Panc1 (cell line): ENCODE measurements at regions not wholly inside any gene's neighbourhood (a gene's known extent, or its start where the extent isn't known, plus 50 kb on each side); places are given as distances from the start of the nearest gene placed in this dataset.

Source experiments
- ATAC-seq: fragments of 200-7000 bp; cut with Tn5 transposase; 2 replicates; pipeline ENCODE4 v1.9.1; 2020; ENCODE audit warnings: mild to moderate bottlenecking, moderate library complexity
- BruUV-seq: library from RNA; stranded (reverse); fragments of 400-500 nt; replicated peaks from 2 replicates; lab custom pipeline; 2021; lab: Mats Ljungman, UMichigan
- CTCF ChIA-PET: fragments of 300-600 bp; sonication (Branson Sonifier 250); formaldehyde crosslinking; loops from one replicate; lab custom pipeline; 2022; ENCODE audit warnings: antibody characterized with exemption; lab: Charles Lee
- POLR2A ChIA-PET: fragments of 300-600 bp; sonication (Branson Sonifier 250); formaldehyde crosslinking; loops from one replicate; lab custom pipeline; 2022; ENCODE audit warnings: antibody characterized with exemption; lab: Charles Lee
- DNase-seq: peaks from one replicate; pipeline ENCODE4 v3.0.0-alpha.2; 2010; ENCODE audit warnings: low read depth, low spot score
- H3K27ac ChIP-seq: 2 replicates; pipeline ENCODE4 v1.5.1; 2011; ENCODE audit warnings: mild to moderate bottlenecking, low read length, inconsistent platforms
- H3K27me3 ChIP-seq: fragments of 200-500 bp; sonication (Bioruptor generic); 2 replicates; pipeline ENCODE4 v1.6.0; 2014; ENCODE audit warnings: low read length, inconsistent platforms; ENCODE audit not compliant: control insufficient read depth, insufficient read depth
- H3K36me3 ChIP-seq: fragments of 200-500 bp; sonication (Bioruptor generic); 2 replicates; pipeline ENCODE4 v1.5.1; 2014; ENCODE audit warnings: inconsistent platforms, mild to moderate bottlenecking, low read length, moderate library complexity; ENCODE audit not compliant: control insufficient read depth, insufficient read depth
- H3K4me1 ChIP-seq: 2 replicates; pipeline ENCODE4 v1.5.1; 2011; ENCODE audit warnings: inconsistent platforms, mild to moderate bottlenecking, low read length, moderate library complexity; ENCODE audit not compliant: control insufficient read depth, insufficient read depth
- H3K4me3 ChIP-seq, 2 experiments: 2 replicates each; pipeline ENCODE4 v1.5.1; 2011 to 2012; ENCODE audit warnings: low read depth in 2 of 2, low read length in 2 of 2, mild to moderate bottlenecking in 2 of 2, inconsistent platforms in 1 of 2, moderate library complexity in 1 of 2
- H3K9me3 ChIP-seq: fragments of 200-500 bp; sonication (Bioruptor generic); 2 replicates; pipeline ENCODE4 v1.5.1; 2014; ENCODE audit warnings: low read depth, mild to moderate bottlenecking, inconsistent platforms, low read length, moderate library complexity; ENCODE audit not compliant: control insufficient read depth, insufficient read depth
- POLR2AphosphoS5 ChIP-seq: IDR thresholded peaks from 2 replicates; pipeline ENCODE4 v1.6.1; 2012; ENCODE audit warnings: mild to moderate bottlenecking, low read depth, low read length, moderate library complexity
- SIN3A ChIP-seq: IDR thresholded peaks from 2 replicates; pipeline ENCODE4 v1.6.1; 2012; ENCODE audit warnings: low read depth, mild to moderate bottlenecking, low read length, moderate library complexity, borderline replicate concordance; ENCODE audit not compliant: insufficient read depth
- TCF7L2 ChIP-seq: IDR thresholded peaks from 2 replicates; pipeline ENCODE4 v1.6.1; 2011; ENCODE audit warnings: mild to moderate bottlenecking, low read depth, low read length, inconsistent platforms
- in situ Hi-C: cut with HindIII; loops from 2 replicates; pipeline ENCODE4 v1.10.0; 2016; ENCODE audit warnings: low sequenced_read_pairs, low pct_unique_long_range_greater_than_20kb
- intact Hi-C: fragments of 100-400 bp; cut with micrococcal nuclease; formaldehyde crosslinking; loops from one replicate; pipeline ENCODE4 v1.10.0; 2022; ENCODE audit not compliant: unreplicated experiment
- TF ChIP-seq, protein P1 (sequence below): fragments of 450-650 bp; IDR thresholded peaks from 2 replicates; pipeline ENCODE4 v1.5.1; 2017; ENCODE audit warnings: mild to moderate bottlenecking
- TF ChIP-seq, protein P2 (sequence below), 2 experiments: IDR thresholded peaks; 2 replicates each; pipeline ENCODE4 v1.6.1; 2011 to 2012; ENCODE audit warnings: low read depth in 2 of 2, control low read depth in 1 of 2, low read length in 1 of 2, mild to moderate bottlenecking in 1 of 2, moderate library complexity in 1 of 2; ENCODE audit not compliant: insufficient read depth in 1 of 2

DNA sequence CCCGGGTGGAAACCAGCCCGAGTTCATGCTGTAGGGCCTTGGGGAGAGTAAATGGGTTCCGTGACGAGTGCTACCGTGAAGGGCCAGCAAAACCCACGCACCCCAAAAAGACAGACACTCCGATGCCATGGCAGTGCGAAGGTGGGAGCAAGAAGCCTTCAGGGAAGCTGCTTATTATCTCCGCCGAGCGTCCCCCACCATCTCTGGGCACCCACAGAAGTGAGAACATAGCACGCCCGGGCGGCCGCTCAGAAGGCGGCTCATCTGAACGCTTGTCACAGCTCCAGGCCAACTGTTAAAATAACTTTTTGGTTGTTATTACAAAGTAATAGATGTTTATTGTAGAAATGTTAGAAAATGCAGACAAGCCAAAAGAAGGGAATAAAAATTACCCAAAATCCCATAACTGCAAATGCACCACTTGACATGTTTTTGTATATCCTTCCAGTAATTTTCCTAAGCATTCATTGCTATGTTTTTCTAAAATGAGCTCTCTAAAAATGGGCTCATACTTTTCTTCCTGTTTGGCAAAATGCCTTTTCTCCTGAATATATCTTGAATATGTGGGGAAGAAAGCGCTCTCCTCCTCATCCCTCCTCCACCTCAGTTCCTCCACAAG lies 234.9 kb downstream of the NPHP4 start:
- Histone ChIP-seq H3K4me3 (no peak overlapping the region), H3K9me3 (0 out of 2 replicates have a peak, but pooled peaks cover 3% of the 10 kb centered on the region), H3K36me3 (no peaks in the 10 kb centered on the region), H3K27ac (no peak overlapping the region), H3K27me3 (peaks cover 2% of the 10 kb centered on the region; the same call in 1 of the 2 replicates), H3K4me1 (no peaks in the 10 kb centered on the region)
- in situ Hi-C loops (no loop called here), intact Hi-C loops (no loop called here)
- no peak for TF ChIP-seq TCF7L2
- TF ChIP-seq SIN3A = no peak
- TF ChIP-seq, protein P1, sequence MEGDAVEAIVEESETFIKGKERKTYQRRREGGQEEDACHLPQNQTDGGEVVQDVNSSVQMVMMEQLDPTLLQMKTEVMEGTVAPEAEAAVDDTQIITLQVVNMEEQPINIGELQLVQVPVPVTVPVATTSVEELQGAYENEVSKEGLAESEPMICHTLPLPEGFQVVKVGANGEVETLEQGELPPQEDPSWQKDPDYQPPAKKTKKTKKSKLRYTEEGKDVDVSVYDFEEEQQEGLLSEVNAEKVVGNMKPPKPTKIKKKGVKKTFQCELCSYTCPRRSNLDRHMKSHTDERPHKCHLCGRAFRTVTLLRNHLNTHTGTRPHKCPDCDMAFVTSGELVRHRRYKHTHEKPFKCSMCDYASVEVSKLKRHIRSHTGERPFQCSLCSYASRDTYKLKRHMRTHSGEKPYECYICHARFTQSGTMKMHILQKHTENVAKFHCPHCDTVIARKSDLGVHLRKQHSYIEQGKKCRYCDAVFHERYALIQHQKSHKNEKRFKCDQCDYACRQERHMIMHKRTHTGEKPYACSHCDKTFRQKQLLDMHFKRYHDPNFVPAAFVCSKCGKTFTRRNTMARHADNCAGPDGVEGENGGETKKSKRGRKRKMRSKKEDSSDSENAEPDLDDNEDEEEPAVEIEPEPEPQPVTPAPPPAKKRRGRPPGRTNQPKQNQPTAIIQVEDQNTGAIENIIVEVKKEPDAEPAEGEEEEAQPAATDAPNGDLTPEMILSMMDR = no peak
- TF ChIP-seq, protein P2, sequence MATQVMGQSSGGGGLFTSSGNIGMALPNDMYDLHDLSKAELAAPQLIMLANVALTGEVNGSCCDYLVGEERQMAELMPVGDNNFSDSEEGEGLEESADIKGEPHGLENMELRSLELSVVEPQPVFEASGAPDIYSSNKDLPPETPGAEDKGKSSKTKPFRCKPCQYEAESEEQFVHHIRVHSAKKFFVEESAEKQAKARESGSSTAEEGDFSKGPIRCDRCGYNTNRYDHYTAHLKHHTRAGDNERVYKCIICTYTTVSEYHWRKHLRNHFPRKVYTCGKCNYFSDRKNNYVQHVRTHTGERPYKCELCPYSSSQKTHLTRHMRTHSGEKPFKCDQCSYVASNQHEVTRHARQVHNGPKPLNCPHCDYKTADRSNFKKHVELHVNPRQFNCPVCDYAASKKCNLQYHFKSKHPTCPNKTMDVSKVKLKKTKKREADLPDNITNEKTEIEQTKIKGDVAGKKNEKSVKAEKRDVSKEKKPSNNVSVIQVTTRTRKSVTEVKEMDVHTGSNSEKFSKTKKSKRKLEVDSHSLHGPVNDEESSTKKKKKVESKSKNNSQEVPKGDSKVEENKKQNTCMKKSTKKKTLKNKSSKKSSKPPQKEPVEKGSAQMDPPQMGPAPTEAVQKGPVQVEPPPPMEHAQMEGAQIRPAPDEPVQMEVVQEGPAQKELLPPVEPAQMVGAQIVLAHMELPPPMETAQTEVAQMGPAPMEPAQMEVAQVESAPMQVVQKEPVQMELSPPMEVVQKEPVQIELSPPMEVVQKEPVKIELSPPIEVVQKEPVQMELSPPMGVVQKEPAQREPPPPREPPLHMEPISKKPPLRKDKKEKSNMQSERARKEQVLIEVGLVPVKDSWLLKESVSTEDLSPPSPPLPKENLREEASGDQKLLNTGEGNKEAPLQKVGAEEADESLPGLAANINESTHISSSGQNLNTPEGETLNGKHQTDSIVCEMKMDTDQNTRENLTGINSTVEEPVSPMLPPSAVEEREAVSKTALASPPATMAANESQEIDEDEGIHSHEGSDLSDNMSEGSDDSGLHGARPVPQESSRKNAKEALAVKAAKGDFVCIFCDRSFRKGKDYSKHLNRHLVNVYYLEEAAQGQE (IDR thresholded peaks at IDR 0.05; ENCODE audit: insufficient read depth in 1 of 2, low read depth in 2 of 2, low read length in 1 of 2) = no peak
- TF ChIP-seq POLR2AphosphoS5 = no peak
- ChIA-PET CTCF (no interaction called here), POLR2A (no interaction called here)
- no TSS peak for BruUV-seq
- ATAC-seq (no peak), DNase-seq (no peak)

- CTCF ChIA-PET = no interaction called here
- TF ChIP-seq, protein P1 = no peak
- TF ChIP-seq, protein P2 (IDR thresholded peaks at IDR 0.05; ENCODE audit: insufficient read depth in 1 of 2, low read depth in 2 of 2, low read length in 1 of 2) = peak in 1 of 2 experiments; percentile 34; a peak in 1 of 4 replicates
- peaks cover 2% of the 10 kb centered on the region; the same call in 1 of the 2 replicates for H3K27me3 ChIP-seq
- in situ Hi-C loops = no loop called here
- ATAC-seq (no peak), DNase-seq (no peak)
- no peak overlapping the region for H3K4me3 ChIP-seq
- H3K9me3 ChIP-seq = no peaks in the 10 kb centered on the region
- BruUV-seq = no TSS peak
- intact Hi-C loops = no loop called here
- no peaks in the 10 kb centered on the region for H3K4me1 ChIP-seq
- H3K36me3 ChIP-seq = no peaks in the 10 kb centered on the region
- H3K27ac ChIP-seq = no peak overlapping the region
- POLR2A ChIA-PET = no interaction called here
Observed at GRCh38 chr1:5756434-5757186, 235.6 kb downstream of the NPHP4 start.
